GM19438 (cell line): ENCODE measurements at regions not wholly inside any gene's neighbourhood (a gene's known extent, or its start where the extent isn't known, plus 50 kb on each side); places are given as distances from the start of the nearest gene placed in this dataset.
"Not testable (repeated sequence)": the region's sequence is repeated elsewhere in the genome, so short reads cannot be mapped to it uniquely, and the experiment has no call there.

Experiments used
- ATAC-seq: cut with Tn5 transposase; IDR thresholded peaks from one replicate; pipeline ENCODE4 v1.9.1; 2021; ENCODE audit warnings: low read depth; ENCODE audit not compliant: unreplicated experiment

DNA sequence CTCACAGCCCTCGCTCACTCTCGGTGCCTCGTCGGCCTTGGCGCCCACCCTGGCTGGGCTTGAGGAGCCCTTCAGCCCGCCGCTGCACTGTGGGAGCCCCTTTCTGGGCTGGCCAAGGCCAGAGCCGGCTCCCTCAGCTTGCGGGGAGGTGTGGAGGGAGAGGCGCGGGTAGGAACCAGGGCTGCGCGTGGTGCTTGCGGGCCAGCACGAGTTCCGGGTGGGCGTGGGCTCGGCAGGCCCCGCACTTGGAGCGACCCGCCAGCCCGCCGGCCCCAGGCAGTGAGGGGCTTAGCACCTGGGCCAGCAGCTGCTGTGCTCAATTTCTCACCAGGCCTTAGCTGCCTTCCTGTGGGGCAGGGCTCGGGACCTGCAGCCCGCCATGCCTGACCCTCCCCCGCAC is 202.4 kb upstream of the PRSS16 start:
- ATAC-seq = not testable (repeated sequence)

GRCh38 chr6:27047725-27048124 is 199.8 kb upstream of the PRSS16 start:
- ATAC-seq = not testable (repeated sequence)

DNA sequence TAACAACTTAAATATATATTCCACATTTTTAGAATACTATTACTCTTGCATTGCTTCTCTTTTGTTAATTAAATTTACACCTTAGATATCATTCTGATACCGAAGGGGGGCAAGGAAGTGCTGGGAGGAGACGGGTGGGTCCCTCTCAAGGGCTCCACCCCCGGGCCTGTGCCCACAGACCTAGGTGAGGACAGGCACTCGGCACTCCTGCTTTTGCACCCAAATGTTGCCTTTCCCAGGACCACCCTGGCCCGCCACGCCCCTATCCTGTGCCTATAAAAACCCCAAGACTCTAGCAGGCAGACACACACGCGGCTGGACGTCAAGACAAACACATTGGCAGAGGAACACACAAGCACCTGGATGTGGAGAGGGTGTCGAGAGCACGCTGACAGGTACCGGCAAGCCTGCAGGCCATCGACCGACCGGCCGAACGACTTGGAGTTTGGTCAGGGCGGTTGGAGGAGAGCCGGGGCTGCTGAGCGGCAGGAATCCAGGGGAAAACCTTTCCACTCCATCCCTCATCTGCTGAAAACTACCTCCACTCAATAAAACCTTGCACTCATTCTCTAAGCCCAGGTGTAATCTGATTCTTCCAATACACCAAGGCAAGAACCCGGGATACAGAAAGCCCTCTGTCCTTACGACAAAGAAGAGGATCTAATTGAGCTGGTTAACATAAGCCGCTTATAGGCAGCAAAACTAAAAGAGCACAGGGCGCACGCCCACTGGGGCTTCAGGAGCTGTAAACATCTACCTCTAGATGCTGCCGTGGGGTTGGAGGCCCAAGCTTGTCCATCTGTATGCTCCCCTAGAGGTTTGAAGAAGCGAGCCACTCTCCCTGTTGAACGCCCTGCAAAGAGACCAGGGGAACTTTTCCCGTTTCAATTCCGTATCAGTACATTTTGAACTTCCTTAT is 197.4 kb upstream of the PRSS16 start:
- ATAC-seq = no peak

DNA sequence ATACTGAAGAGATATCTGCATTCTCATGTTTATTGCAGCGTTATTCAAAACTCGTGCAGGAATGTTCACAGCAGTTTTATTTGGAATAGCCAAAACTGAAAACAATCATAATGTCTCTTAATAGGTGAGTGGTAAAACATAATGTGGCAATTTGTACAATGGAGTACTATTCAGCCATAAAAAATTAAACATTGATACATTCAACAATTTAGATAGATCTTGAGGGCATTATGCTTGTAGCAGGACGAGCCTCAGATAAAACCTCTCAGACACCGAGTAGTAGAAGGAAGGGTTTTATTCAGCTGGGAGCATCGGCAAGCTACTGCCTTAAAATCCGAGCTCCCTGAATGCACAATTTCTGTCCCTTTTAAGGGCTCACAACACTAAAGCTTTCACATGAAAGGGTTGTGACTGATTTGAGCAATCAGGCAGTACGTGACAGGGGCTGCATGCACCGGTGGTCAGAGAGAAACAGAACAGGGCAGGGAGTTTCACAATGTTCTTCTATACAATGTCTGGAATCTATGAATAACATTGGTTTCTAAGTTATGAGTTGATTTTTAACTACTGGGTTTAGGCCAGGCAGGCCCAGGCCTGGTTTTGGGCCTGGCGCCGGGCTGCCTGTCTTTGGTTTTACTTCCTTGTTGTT is 195.3 kb upstream of the PRSS16 start:
- not testable (repeated sequence) for ATAC-seq

DNA sequence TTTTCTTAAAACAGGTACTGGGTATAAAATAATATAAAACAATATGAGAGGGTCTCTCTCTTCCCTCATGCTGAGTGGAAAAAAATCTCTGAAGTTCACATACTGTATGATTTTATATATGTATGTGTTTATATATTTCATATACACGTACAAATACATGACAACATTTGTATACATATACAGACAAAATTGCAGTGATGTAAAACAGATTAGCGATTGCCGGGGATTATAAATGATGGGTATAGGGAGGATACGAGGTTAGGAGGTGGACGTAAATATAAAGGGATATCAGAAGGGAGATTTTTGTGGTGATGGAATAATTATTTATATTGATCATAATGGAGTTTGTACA is 194.8 kb upstream of the PRSS16 start:
- ATAC-seq = no peak

GRCh38 chr6:27053738-27054137 is 193.8 kb upstream of the PRSS16 start:
- no peak for ATAC-seq

DNA sequence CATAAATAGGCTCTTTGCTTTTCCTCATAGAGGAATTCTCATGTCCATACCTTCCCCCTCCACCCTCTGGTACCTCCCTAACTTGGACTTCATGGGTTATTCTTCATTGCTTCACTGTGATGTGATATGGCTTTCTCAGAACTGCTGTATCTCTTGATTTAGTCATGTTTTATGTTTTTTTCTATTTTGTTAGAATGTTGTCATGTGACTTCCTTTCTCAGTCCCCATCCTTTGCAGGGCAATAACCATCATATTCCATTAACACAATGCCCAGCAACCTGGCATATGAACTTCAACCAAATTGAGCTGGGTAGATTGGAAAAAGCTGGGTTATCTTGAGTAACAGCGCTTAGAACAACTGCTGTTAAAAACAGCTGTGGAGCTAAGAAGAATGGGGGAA is 190.9 kb upstream of the PRSS16 start:
- no peak for ATAC-seq

GRCh38 chr6:27059621-27060425 is 187.7 kb upstream of the PRSS16 start:
- no peak for ATAC-seq

DNA sequence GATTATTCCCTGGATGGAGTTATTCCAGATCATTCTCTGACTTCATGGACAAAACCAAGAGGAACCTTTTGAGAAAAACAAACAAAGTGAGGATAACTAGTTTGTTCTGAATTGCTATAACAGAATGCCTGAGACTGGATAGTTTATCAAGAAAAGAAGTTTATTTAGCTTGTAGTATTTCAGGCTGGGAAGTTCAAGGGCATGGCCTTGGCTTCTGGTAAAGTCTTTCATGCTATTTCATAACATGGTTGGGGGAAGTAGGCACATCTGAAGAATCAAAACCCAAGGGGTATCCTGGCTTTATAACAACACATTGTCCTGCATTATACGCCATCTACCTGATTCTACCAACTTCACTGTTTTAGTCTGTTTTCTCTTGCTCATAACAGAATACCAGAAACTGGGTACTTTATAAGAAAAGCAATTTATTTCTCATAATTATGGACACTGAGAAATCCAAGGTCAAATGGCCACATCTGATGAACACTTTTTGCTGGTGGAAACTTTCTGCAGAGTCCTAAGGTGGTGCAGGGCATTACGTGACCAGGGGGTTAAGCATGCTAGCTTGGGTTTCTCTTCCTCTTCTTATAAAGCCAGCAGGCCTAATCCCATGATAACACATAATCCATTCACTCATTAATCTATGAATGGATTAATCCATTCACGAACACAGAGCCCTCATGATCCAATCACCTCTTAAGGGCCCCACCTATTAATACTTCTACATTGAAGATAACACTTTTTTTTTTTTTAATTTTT is 186.1 kb upstream of the PRSS16 start:
- no peak for ATAC-seq

DNA sequence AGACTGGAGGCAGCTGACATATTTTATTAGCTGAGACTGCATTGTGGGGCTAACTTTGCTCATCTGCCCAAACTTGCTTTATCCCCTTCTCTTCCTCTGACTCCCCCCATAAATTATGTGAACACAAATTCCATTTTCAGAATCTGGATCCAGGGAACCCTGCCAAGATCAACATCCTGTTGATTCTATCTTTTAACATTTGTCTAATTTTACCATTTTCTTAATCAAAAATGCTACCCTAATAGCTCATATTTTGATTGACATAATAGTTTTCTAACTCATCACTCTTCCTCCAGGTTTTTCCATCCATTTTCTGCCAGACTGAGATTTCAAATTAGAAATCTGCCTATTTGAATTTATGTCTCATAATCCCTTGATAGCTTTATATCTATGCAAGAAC is 184.7 kb upstream of the PRSS16 start:
- no peak for ATAC-seq

DNA sequence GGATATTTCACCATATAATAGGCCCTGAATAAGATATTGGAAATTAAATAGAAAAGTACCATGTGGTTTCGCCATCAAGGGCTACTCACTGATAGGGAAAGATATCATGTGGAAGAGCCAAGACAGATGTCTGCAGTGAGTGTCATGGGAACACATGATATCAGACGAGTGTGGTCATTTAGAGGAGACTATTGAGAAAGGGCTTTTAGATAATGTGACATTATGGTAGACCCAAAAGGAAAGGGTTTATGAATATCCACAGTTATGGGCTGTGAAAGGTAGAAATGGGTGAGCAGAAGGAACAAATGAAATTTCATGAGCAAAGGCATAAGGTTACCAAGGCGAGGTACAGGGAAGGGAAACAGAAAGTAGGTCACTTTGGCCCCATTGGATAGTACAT is 182.3 kb upstream of the PRSS16 start:
- no peak for ATAC-seq

DNA sequence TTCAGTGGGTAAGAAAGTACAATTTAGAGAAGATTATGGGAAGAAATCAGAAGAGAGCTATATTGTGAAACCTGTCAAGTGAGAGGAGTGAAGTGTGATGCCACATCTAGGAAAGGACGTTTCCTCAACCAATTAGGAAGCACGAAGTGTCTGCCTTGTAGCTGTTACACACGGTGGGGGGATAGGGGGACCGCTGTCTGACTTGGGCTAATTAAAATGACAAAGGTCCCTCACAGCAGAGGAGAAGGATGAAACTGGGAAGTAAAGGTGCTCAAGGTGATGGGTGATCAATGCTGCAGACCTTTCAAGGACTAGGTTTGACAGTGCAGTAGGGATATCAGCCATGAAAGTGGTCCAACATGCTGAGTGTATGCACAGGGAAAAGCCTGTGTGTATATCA is 181.1 kb upstream of the PRSS16 start:
- no peak for ATAC-seq

DNA sequence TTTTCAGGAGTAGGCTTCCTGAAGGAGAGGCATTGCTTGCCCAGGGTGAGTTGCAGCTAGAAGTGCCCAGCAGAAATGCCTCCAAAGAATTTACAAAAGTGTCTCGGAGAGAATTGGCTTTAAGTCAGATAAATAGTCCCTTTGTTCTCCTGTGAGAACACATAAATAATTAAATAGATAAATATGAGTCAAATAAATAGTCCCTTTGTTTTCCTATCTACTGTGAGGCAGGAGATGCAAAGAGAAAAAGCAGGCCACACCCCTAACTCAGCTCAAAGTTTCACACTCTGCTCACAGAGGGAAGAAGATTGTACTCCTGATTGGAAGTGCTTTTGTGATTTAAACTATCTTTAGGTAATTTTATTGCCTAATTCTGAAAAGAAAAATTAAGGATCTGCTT is 180.7 kb upstream of the PRSS16 start:
- ATAC-seq = no peak

DNA sequence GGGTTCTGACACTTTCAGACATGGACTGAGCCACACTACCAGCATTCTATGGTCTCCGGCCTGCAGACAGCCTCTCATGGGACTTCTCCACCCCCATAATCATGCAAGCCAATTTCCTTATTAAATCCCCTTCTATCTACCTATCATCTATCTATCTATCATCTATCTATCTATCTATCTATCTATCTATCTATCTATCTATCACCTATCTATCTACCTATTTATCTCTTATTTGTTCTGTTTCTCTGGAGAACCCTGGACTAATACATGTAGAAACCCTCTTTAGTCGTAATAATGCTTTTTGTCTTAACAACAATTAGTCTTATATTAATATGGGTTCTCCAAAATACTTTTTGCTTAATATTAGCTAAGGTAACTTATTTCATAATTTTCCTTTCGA is 174.1 kb upstream of the PRSS16 start:
- no peak for ATAC-seq

DNA sequence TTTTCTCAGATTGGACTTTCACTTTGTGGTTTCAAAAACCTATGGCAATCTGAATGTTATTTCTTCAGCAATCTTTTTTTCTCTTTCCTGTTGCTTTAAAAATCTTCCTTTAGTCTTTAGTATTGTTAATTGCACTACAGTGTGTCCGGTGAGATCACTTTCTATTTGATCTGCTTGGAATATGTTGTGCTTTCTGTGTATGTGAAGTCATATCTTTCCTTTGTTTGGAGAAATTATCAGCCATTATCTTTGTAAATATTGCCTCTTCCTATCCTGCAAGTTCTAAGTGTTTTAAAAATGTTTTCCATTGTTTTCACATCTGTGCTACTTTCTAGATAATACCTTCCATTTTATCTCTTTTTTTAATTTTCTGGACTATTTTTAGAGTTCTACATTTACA is 171.4 kb upstream of the PRSS16 start:
- ATAC-seq = no peak

- no peak for ATAC-seq
Measured at GRCh38 chr6:27078734-27079357, 168.7 kb upstream of the PRSS16 start.

DNA sequence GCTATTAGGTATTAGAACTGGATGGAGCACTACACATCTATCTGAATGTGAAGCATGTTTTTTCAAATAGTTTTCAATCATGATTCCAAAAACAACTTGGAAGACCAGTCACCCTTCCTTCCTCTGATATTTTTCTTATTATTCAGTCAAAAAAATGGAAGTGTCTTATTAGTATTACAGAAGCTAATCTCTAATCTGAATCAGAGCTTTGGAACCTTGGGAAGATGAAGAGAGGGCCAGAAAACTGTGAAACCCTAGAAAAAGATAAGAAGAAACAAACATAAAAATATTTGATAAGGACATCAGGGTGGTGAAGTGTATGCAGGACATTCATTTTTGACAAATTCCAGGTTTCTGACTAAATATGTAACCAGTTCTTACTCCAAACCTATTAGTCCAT is 166.3 kb upstream of the PRSS16 start:
- ATAC-seq = no peak

DNA sequence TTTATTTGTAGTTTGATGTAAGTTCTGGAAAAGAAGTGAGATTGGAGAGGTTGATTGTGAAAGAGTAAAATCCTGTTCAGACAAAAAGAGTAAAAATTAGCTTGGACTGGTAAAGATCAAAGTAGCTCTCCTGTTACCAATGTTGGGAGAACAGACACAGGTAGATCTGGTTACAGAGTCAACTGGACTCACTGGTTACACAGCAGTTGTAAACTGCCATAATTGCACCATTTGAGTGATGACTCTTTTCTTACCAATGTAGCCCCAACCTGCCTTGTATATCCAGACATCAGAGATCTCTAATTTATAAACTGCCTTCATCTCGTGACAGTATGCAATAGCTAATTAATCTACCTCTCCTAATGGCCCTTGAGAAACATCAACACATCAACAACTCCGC is 165.6 kb upstream of the PRSS16 start:
- no peak for ATAC-seq

DNA sequence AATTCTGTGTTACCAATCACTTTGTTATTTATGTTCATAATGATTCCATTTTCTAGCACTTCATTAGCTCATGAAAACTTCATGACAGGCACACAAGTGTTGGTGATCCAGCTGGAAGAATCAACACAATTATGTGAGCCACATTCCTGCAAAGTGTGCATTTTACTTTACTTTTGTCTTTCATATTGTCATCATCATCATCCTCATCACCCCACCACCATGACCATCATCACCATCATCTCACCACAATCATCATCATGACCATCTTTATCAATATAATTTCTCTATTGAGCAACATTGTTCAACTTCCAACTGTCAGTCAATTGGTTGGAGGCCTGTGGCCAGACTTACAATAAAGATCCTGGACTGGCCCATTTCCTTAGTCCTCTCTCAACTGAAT is 159.4 kb upstream of the PRSS16 start:
- ATAC-seq = no peak

DNA sequence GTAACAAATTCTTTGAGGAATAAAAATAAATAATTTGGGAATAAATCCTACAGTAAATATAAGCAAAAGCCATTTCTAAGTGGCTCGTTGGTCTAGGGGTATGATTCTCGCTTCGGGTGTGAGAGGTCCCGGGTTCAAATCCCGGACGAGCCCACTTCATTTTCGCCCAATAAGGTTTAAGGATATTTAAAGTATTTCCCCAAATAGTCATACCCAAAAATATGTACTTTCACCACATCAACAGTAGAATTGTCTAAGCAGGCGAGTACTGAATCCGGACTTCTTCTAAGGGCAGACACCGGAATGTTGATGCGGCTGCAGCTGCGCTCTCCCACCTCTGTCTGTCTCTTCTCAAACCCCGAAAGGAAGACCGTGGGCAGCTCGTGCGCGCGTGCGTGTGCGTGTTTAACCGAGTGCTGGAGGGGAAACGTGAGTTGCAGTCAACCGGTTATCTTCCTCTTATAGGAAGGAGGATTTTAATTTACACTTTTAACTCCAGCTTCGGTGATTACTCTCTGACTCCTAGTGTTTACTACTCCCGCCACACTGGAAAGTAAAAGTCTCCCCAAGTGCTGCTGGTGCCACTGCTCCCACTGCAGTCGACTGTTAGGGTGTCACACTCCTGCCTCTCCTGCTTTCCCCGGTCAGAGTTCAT is 155.7 kb upstream of the PRSS16 start:
- no peak for ATAC-seq
